ENCODE measurements at regions not wholly inside any gene's neighbourhood (a gene's known extent, or its start where the extent isn't known, plus 50 kb on each side); places are given as distances from the start of the nearest gene placed in this dataset.

DNA sequence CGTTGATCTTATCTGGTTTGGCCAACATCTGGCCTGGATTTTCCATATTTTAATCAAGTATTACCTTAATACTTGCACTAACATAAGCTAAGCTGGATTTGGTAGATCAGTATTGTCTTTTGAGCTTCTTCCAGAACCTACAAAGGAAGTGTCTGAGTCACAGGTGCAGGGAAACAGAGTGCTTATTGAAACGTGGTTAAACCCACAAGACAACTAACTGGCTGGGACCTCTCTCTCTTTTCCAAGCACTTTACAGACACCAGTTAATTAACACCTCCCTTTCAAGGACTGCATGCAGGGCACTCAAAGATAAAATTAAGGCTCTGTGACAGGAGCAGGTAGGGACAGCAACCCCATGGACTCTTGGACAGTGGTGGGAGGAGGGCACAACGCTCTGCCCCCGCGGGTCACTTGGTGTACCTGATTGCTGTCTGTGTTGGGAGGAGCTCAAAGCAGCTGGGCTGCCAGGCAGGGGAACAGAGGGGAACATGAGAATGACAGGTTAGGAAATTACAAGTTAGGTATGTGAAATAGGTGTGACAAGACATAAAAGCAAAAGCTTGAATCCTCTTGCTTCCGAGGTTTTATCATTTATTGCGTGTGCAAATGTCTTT lies 133.7 kb upstream of the MON1B start:
- TF ChIP-seq, protein P1, sequence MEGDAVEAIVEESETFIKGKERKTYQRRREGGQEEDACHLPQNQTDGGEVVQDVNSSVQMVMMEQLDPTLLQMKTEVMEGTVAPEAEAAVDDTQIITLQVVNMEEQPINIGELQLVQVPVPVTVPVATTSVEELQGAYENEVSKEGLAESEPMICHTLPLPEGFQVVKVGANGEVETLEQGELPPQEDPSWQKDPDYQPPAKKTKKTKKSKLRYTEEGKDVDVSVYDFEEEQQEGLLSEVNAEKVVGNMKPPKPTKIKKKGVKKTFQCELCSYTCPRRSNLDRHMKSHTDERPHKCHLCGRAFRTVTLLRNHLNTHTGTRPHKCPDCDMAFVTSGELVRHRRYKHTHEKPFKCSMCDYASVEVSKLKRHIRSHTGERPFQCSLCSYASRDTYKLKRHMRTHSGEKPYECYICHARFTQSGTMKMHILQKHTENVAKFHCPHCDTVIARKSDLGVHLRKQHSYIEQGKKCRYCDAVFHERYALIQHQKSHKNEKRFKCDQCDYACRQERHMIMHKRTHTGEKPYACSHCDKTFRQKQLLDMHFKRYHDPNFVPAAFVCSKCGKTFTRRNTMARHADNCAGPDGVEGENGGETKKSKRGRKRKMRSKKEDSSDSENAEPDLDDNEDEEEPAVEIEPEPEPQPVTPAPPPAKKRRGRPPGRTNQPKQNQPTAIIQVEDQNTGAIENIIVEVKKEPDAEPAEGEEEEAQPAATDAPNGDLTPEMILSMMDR (IDR thresholded peaks at IDR 0.05) = no peak
- no peak for TF ChIP-seq POLR2A (IDR thresholded peaks at IDR 0.05)
